Neural cell (in vitro differentiated cells): ENCODE measurements at regions not wholly inside any gene's neighbourhood (a gene's known extent, or its start where the extent isn't known, plus 50 kb on each side); places are given as distances from the start of the nearest gene placed in this dataset.

Experiments
- H2AFZ ChIP-seq: fragments of 200-600, 300-800 bp; sonication (generic), shearing (Covaris generic); 2 replicates; pipeline ENCODE4 v1.6.0; 2014; ENCODE audit warnings: low read depth, mild to moderate bottlenecking, antibody characterized with exemption, low read length, moderate library complexity
- H3F3A ChIP-seq: fragments of 200-600 bp; shearing (Covaris generic); 2 replicates; pipeline ENCODE4 v1.6.1; 2016; ENCODE audit warnings: mild to moderate bottlenecking, moderate library complexity, mixed read lengths, antibody characterized with exemption, low read length; ENCODE audit not compliant: insufficient read depth, poor library complexity, severe bottlenecking
- H3K27ac ChIP-seq: fragments of 200-600, 300-800 bp; sonication (generic), shearing (Covaris generic); 2 replicates; pipeline ENCODE4 v1.5.1; 2014; ENCODE audit warnings: mild to moderate bottlenecking, low read length, moderate library complexity
- H3K27me3 ChIP-seq: fragments of 300-800, 200-600 bp; sonication (generic), shearing (Covaris generic); 2 replicates; pipeline ENCODE4 v1.6.0; 2014; ENCODE audit warnings: mild to moderate bottlenecking, low read depth, low read length, moderate library complexity; ENCODE audit not compliant: insufficient read depth
- H3K36me3 ChIP-seq: fragments of 300-800, 200-600 bp; sonication (generic), shearing (Covaris generic); 2 replicates; pipeline ENCODE4 v1.5.1; 2014; ENCODE audit warnings: mild to moderate bottlenecking, antibody characterized with exemption, low read length, moderate library complexity; ENCODE audit not compliant: insufficient read depth
- H3K4me2 ChIP-seq: fragments of 300-800, 200-600 bp; sonication (generic), shearing (Covaris generic); 2 replicates; pipeline ENCODE4 v1.6.0; 2014; ENCODE audit warnings: mild to moderate bottlenecking, low read length
- H3K4me3 ChIP-seq: fragments of 300-800, 200-600 bp; sonication (generic), shearing (Covaris generic); 2 replicates; pipeline ENCODE4 v1.5.1; 2014; ENCODE audit warnings: mild to moderate bottlenecking, low read length, moderate library complexity
- H3K79me2 ChIP-seq: fragments of 200-600 bp; shearing (Covaris generic); replicated peaks from 2 replicates; pipeline ENCODE4 v1.6.0; 2014; ENCODE audit warnings: mild to moderate bottlenecking, low read length, moderate library complexity; ENCODE audit not compliant: insufficient read depth
- H3K9ac ChIP-seq: fragments of 300-800, 200-600 bp; sonication (generic), shearing (Covaris generic); 2 replicates; pipeline ENCODE4 v1.6.1; 2016; ENCODE audit warnings: mild to moderate bottlenecking, low read length, mixed read lengths
- H3K9me2 ChIP-seq: fragments of 200-600 bp; shearing (Covaris generic); 2 replicates; pipeline ENCODE4 v1.6.1; 2016; ENCODE audit warnings: mild to moderate bottlenecking, low read length, mixed read lengths; ENCODE audit not compliant: insufficient read depth
- H3K9me3 ChIP-seq: fragments of 200-600, 300-800 bp; sonication (generic), shearing (Covaris generic); 2 replicates; pipeline ENCODE4 v1.6.1; 2016; ENCODE audit warnings: mild to moderate bottlenecking, mixed run types, low read length, moderate library complexity, mixed read lengths
- H4K20me1 ChIP-seq: fragments of 200-600 bp; shearing (Covaris generic); 2 replicates; pipeline ENCODE4 v1.6.1; 2016; ENCODE audit warnings: mild to moderate bottlenecking, mixed run types; ENCODE audit not compliant: insufficient read depth
- EP300 ChIP-seq: fragments of 450-650 bp; conservative IDR thresholded peaks from 2 replicates; pipeline ENCODE4 v1.6.1; 2014; ENCODE audit warnings: antibody characterized with exemption, mild to moderate bottlenecking, moderate library complexity; ENCODE audit not compliant: poor library complexity, severe bottlenecking
- EZH2 ChIP-seq: fragments of 200-600, 300-800 bp; shearing (Covaris generic), sonication (generic); IDR thresholded peaks from 2 replicates; pipeline ENCODE4 v1.6.1; 2014; ENCODE audit warnings: antibody characterized with exemption, low read length, borderline replicate concordance, mild to moderate bottlenecking; ENCODE audit not compliant: insufficient read depth, poor library complexity, severe bottlenecking
- MXI1 ChIP-seq: fragments of 450-650 bp; conservative IDR thresholded peaks from 2 replicates; pipeline ENCODE4 v1.6.1; 2014; ENCODE audit warnings: antibody characterized with exemption, mild to moderate bottlenecking; ENCODE audit not compliant: poor library complexity, severe bottlenecking
- POLR2AphosphoS5 ChIP-seq: IDR thresholded peaks from 2 replicates; pipeline ENCODE4 v1.6.1; 2012
- RAD21 ChIP-seq: fragments of 450-650 bp; conservative IDR thresholded peaks from 2 replicates; pipeline ENCODE4 v1.6.1; 2014; ENCODE audit warnings: antibody characterized with exemption, mild to moderate bottlenecking, moderate library complexity
- TAF1 ChIP-seq: IDR thresholded peaks from 2 replicates; pipeline ENCODE4 v1.6.1; 2012; ENCODE audit warnings: low read depth
- TF ChIP-seq, protein P1 (sequence below): IDR thresholded peaks from 2 replicates; pipeline ENCODE4 v1.6.1; 2012; ENCODE audit warnings: borderline replicate concordance

DNA sequence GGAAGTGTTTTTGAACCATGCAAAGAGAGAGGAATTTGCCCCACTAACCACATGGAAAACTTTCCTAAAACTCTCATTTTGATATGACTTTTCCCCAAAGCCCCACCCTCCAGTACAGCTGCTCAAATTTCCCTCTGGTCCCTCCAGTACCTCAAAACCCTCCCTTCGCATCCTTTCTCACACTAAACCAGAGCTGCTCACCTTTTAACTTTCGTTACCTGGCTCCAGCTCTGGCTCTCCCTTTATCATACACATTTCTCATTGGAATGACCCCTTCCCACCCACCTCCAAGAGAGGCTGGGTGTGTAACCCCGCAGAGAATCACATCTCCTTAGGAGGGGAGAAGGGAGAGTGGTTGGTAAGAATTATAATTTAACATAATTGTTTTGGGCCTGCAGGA lies 86.8 kb upstream of the NDUFV2 start:
- Histone ChIP-seq H3K9me2 (no peaks in the 10 kb centered on the region), H3K9me3 (no peaks in the 10 kb centered on the region), H3F3A (no peaks in the 10 kb centered on the region), H3K4me2 (no peak overlapping the region), H3K79me2 (no peaks in the 10 kb centered on the region), H3K4me3 (no peak overlapping the region), H3K9ac (no peak overlapping the region), H3K27me3 (no peaks in the 10 kb centered on the region), H3K27ac (no peak overlapping the region), H4K20me1 (no peaks in the 10 kb centered on the region), H3K36me3 (no peaks in the 10 kb centered on the region), H2AFZ (no peak overlapping the region)
- TF ChIP-seq MXI1 (no peak), EP300 (no peak), RAD21 (no peak), POLR2AphosphoS5 (no peak), EZH2 (no peak)

DNA sequence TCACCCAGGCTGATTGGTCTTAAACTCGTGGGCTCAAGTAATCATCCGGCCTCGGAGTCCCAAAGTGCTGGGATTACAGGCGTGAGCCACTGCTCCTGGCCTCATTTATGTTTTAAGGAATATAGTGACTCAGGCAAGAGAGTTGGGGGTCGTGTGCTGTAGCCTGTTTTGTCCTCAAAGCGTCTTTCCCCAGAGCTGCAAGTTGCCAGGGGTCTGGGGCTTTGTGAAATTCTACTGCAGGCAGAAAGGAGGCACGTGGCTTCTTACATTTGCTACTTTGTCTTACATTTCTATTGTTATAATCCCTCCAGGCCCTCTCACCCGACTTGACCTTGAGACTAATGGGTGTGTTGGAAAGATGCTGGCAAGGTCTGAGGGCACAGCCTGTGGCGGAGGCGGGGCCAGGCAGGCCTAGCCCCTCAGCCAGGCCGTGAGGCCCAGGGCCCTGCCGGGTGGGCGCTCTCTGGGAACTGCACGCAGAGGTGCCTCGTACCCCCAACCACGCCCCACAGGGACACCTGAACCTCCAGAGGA lies 85.8 kb upstream of the NDUFV2 start:
- H3K9me3 ChIP-seq = no peaks in the 10 kb centered on the region
- no peak overlapping the region for H2AFZ ChIP-seq
- no peaks in the 10 kb centered on the region for H3K79me2 ChIP-seq
- H3K9ac ChIP-seq = no peak overlapping the region
- H3K27me3 ChIP-seq = no peaks in the 10 kb centered on the region
- no peak overlapping the region for H3K4me3 ChIP-seq
- no peak overlapping the region for H3K4me2 ChIP-seq
- no peaks in the 10 kb centered on the region for H4K20me1 ChIP-seq
- no peak for TF ChIP-seq TAF1
- TF ChIP-seq EP300 = no peak
- H3K9me2 ChIP-seq = no peaks in the 10 kb centered on the region
- H3F3A ChIP-seq = no peaks in the 10 kb centered on the region
- H3K36me3 ChIP-seq = no peaks in the 10 kb centered on the region
- no peak overlapping the region for H3K27ac ChIP-seq

DNA sequence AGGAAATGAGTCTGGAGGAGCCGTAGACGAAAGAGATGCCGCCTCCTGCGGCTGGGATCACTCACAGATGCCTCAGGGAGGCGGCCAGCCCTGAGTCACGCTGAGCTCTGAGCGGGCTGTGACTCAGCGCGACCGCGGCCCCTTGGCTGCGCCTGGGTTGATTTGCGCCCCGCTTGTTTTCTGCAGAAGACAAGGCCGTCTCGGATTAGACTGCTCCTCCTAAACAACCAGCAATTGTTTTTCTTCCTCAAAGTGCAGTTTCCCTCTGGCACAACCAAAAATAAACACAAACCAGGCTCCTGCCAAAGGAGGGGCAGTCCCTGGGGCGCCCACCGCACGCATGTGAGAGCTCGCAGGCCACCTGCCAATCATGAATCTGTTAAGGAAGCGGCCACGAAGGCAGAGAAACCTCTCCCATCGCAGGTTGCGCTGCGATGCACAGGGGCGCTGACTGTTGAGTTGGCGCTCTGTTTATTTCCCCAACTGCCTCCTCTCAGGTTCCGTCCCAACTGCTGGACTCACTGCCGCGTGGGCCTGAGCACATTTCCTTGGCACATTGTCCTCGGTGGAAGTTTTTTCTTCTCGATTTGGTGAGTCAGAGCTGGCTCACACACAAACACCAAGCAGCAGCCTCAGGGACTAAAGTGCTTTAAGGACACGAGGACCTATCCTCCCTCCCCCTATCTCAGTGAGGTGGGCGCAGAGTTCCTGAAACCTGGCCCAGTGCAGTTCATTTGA lies 85.2 kb upstream of the NDUFV2 start:
- Histone ChIP-seq H3K36me3 (no peaks in the 10 kb centered on the region), H3K9me2 (no peaks in the 10 kb centered on the region), H3K79me2 (no peaks in the 10 kb centered on the region), H3K27me3 (no peaks in the 10 kb centered on the region), H3K4me3 (no peak overlapping the region), H3K9me3 (no peaks in the 10 kb centered on the region), H4K20me1 (no peaks in the 10 kb centered on the region), H3K4me2 (no peak overlapping the region), H3K9ac (no peak overlapping the region), H2AFZ (no peak overlapping the region), H3F3A (no peaks in the 10 kb centered on the region), H3K27ac (no peak overlapping the region)
- no peak for TF ChIP-seq TAF1
- TF ChIP-seq MXI1 = no peak
- TF ChIP-seq EP300 = no peak
- TF ChIP-seq, protein P1, sequence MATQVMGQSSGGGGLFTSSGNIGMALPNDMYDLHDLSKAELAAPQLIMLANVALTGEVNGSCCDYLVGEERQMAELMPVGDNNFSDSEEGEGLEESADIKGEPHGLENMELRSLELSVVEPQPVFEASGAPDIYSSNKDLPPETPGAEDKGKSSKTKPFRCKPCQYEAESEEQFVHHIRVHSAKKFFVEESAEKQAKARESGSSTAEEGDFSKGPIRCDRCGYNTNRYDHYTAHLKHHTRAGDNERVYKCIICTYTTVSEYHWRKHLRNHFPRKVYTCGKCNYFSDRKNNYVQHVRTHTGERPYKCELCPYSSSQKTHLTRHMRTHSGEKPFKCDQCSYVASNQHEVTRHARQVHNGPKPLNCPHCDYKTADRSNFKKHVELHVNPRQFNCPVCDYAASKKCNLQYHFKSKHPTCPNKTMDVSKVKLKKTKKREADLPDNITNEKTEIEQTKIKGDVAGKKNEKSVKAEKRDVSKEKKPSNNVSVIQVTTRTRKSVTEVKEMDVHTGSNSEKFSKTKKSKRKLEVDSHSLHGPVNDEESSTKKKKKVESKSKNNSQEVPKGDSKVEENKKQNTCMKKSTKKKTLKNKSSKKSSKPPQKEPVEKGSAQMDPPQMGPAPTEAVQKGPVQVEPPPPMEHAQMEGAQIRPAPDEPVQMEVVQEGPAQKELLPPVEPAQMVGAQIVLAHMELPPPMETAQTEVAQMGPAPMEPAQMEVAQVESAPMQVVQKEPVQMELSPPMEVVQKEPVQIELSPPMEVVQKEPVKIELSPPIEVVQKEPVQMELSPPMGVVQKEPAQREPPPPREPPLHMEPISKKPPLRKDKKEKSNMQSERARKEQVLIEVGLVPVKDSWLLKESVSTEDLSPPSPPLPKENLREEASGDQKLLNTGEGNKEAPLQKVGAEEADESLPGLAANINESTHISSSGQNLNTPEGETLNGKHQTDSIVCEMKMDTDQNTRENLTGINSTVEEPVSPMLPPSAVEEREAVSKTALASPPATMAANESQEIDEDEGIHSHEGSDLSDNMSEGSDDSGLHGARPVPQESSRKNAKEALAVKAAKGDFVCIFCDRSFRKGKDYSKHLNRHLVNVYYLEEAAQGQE = no peak
